Rectal smooth muscle tissue (tissue), 1 donor: ENCODE measurements at regions not wholly inside any gene's neighbourhood (a gene's known extent, or its start where the extent isn't known, plus 50 kb on each side); places are given as distances from the start of the nearest gene placed in this dataset.

Experiments used
- H3K27ac ChIP-seq: one replicate; pipeline ENCODE4 v1.7.0; 2013; ENCODE audit warnings: low read depth, low read length, inconsistent platforms
- H3K27me3 ChIP-seq: one replicate; pipeline ENCODE4 v1.7.0; 2013; ENCODE audit warnings: low read length; ENCODE audit not compliant: control insufficient read depth, insufficient read depth
- H3K36me3 ChIP-seq: one replicate; pipeline ENCODE4 v1.7.0; 2013; ENCODE audit warnings: low read length; ENCODE audit not compliant: control insufficient read depth, insufficient read depth
- H3K4me1 ChIP-seq: one replicate; pipeline ENCODE4 v1.7.0; 2013; ENCODE audit warnings: low read length; ENCODE audit not compliant: control insufficient read depth, insufficient read depth
- H3K4me3 ChIP-seq: one replicate; pipeline ENCODE4 v1.7.0; 2013; ENCODE audit warnings: low read length
- H3K9ac ChIP-seq: one replicate; pipeline ENCODE4 v1.7.0; 2013; ENCODE audit warnings: low read length

- H3K27ac ChIP-seq = no peak overlapping the region
- no peaks in the 10 kb centered on the region for H3K4me1 ChIP-seq
Observed at GRCh38 chr13:50712881-50713280, 130.6 kb downstream of the DLEU7 start.

GRCh38 chr13:50713523-50714248 is 129.8 kb downstream of the DLEU7 start:
- H3K27ac ChIP-seq = no peak overlapping the region
- H3K9ac ChIP-seq = no peak overlapping the region
- H3K4me1 ChIP-seq = no peaks in the 10 kb centered on the region
- no peak overlapping the region for H3K4me3 ChIP-seq
- H3K36me3 ChIP-seq = no peaks in the 10 kb centered on the region
- no peaks in the 10 kb centered on the region for H3K27me3 ChIP-seq

More at GRCh38 chr13:50712881-50713280, 130.6 kb downstream of the DLEU7 start:
- Histone ChIP-seq H3K4me3 (no peak overlapping the region), H3K27me3 (no peaks in the 10 kb centered on the region), H3K9ac (no peak overlapping the region), H3K36me3 (no peaks in the 10 kb centered on the region)

- Histone ChIP-seq H3K27me3 (no peaks in the 10 kb centered on the region), H3K9ac (no peak overlapping the region), H3K27ac (no peak overlapping the region), H3K4me3 (no peak overlapping the region), H3K36me3 (no peaks in the 10 kb centered on the region), H3K4me1 (no peaks in the 10 kb centered on the region)
Observed at GRCh38 chr13:50714891-50715290, 128.6 kb downstream of the DLEU7 start.

- Histone ChIP-seq H3K9ac (no peak overlapping the region), H3K4me3 (no peak overlapping the region), H3K4me1 (no peaks in the 10 kb centered on the region), H3K27me3 (no peaks in the 10 kb centered on the region), H3K27ac (no peak overlapping the region), H3K36me3 (no peaks in the 10 kb centered on the region)
Observed at GRCh38 chr13:50715402-50716146, 127.9 kb downstream of the DLEU7 start.

GRCh38 chr13:50720861-50721671 is 122.4 kb downstream of the DLEU7 start:
- Histone ChIP-seq H3K27ac (no peak overlapping the region), H3K27me3 (no peaks in the 10 kb centered on the region), H3K36me3 (no peaks in the 10 kb centered on the region), H3K4me1 (no peaks in the 10 kb centered on the region), H3K9ac (no peak overlapping the region), H3K4me3 (no peak overlapping the region)

GRCh38 chr13:50721672-50721992 is 121.9 kb downstream of the DLEU7 start:
- no peak overlapping the region for H3K27ac ChIP-seq
- no peaks in the 10 kb centered on the region for H3K36me3 ChIP-seq
- no peaks in the 10 kb centered on the region for H3K27me3 ChIP-seq
- H3K4me1 ChIP-seq = no peaks in the 10 kb centered on the region
- no peak overlapping the region for H3K4me3 ChIP-seq
- H3K9ac ChIP-seq = no peak overlapping the region

GRCh38 chr13:50722440-50723125 is 120.9 kb downstream of the DLEU7 start:
- no peak overlapping the region for H3K9ac ChIP-seq
- no peak overlapping the region for H3K4me3 ChIP-seq
- H3K27ac ChIP-seq = no peak overlapping the region
- no peaks in the 10 kb centered on the region for H3K27me3 ChIP-seq
- no peaks in the 10 kb centered on the region for H3K36me3 ChIP-seq
- no peaks in the 10 kb centered on the region for H3K4me1 ChIP-seq

- H3K27me3 ChIP-seq = no peaks in the 10 kb centered on the region
- no peak overlapping the region for H3K27ac ChIP-seq
- no peaks in the 10 kb centered on the region for H3K36me3 ChIP-seq
- no peak overlapping the region for H3K4me3 ChIP-seq
- H3K9ac ChIP-seq = no peak overlapping the region
- H3K4me1 ChIP-seq = no peaks in the 10 kb centered on the region
Observed at GRCh38 chr13:50724438-50724837, 119.1 kb downstream of the DLEU7 start.

GRCh38 chr13:50724913-50725312 is 118.6 kb downstream of the DLEU7 start:
- no peak overlapping the region for H3K27ac ChIP-seq
- no peaks in the 10 kb centered on the region for H3K27me3 ChIP-seq
- H3K4me1 ChIP-seq = no peaks in the 10 kb centered on the region
- no peak overlapping the region for H3K9ac ChIP-seq
- no peaks in the 10 kb centered on the region for H3K36me3 ChIP-seq
- no peak overlapping the region for H3K4me3 ChIP-seq

- no peak overlapping the region for H3K9ac ChIP-seq
Observed at GRCh38 chr13:50726164-50726563, 117.3 kb downstream of the DLEU7 start.

GRCh38 chr13:50729177-50729576 is 114.3 kb downstream of the DLEU7 start:
- Histone ChIP-seq H3K27me3 (no peaks in the 10 kb centered on the region), H3K36me3 (no peaks in the 10 kb centered on the region), H3K4me1 (no peaks in the 10 kb centered on the region), H3K9ac (no peak overlapping the region), H3K4me3 (no peak overlapping the region), H3K27ac (no peak overlapping the region)

More at GRCh38 chr13:50726164-50726563, 117.3 kb downstream of the DLEU7 start:
- no peak overlapping the region for H3K27ac ChIP-seq
- H3K4me1 ChIP-seq = no peaks in the 10 kb centered on the region
- H3K27me3 ChIP-seq = no peaks in the 10 kb centered on the region
- H3K4me3 ChIP-seq = no peak overlapping the region
- H3K36me3 ChIP-seq = no peaks in the 10 kb centered on the region
